GM23338 (cell line): ENCODE measurements at regions not wholly inside any gene's neighbourhood (a gene's known extent, or its start where the extent isn't known, plus 50 kb on each side); places are given as distances from the start of the nearest gene placed in this dataset.
A peak's percentile ranks its signal among the peaks of the same experiment; 100 is the strongest.

ENCODE experiments used
- EZH2 ChIP-seq: fragments of 200-600 bp; sonication (generic); IDR thresholded peaks from one replicate; pipeline ENCODE4 v1.8.0; 2017; ENCODE audit warnings: antibody characterized with exemption, mild to moderate bottlenecking, low read depth; ENCODE audit not compliant: unreplicated experiment
- NANOG ChIP-seq: IDR thresholded peaks from 2 replicates; pipeline ENCODE4 v1.6.1; 2016; ENCODE audit warnings: antibody characterized with exemption, borderline replicate concordance
- POLR2AphosphoS5 ChIP-seq: IDR thresholded peaks from 2 replicates; pipeline ENCODE4 v1.6.1; 2016; ENCODE audit warnings: antibody characterized with exemption, low read depth
- TF ChIP-seq, protein P1 (sequence below), 2 experiments: fragments of 200-600 bp in 1 of 2; sonication (generic) in 1 of 2; conservative IDR thresholded peaks; 2 replicates each; pipeline versions ENCODE4 v1.5.1 to v1.6.1; 2016 to 2017; ENCODE audit warnings: antibody characterized with exemption in 2 of 2, low read depth in 2 of 2, mild to moderate bottlenecking in 2 of 2, moderate library complexity in 1 of 2
- TF ChIP-seq, protein P2 (sequence below): IDR thresholded peaks from one replicate; pipeline ENCODE4 v1.6.1; 2018; ENCODE audit warnings: antibody characterized with exemption; ENCODE audit not compliant: unreplicated experiment
- TF ChIP-seq, protein P3 (sequence below): fragments of 250-450 bp; sonication (Bioruptor Pico); IDR thresholded peaks from 2 replicates; pipeline ENCODE4 v1.5.0; 2020; ENCODE audit warnings: mild to moderate bottlenecking, moderate library complexity

DNA sequence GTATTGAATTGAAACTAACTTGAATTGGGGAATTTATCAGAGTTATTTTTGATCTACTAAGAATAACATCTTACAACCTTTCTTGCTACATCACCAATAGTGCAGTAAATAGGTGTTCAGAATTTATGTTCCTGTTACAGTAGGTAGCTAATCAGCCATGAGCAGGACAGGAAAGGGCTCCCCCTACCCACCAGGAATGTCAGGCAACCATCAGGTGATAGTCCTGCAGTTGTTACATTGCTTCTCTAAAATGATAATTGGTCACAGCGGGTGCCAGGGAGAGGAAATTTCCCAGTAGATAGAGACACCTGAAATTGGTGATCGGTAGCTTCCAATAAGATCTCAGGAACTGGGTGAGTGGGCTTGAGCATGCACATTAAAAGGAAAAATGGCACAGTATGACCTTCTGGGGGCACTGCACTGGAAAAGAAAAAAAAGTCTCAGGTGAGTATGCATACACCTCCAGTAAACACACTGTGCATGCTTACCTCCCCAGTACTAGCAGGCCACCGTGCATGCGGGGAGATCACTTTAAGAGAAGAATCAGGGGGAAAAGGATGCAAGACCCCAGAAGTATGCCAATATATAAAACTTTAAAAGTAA lies 1092.0 kb upstream of the LRRTM1 start:
- TF ChIP-seq, protein P1, sequence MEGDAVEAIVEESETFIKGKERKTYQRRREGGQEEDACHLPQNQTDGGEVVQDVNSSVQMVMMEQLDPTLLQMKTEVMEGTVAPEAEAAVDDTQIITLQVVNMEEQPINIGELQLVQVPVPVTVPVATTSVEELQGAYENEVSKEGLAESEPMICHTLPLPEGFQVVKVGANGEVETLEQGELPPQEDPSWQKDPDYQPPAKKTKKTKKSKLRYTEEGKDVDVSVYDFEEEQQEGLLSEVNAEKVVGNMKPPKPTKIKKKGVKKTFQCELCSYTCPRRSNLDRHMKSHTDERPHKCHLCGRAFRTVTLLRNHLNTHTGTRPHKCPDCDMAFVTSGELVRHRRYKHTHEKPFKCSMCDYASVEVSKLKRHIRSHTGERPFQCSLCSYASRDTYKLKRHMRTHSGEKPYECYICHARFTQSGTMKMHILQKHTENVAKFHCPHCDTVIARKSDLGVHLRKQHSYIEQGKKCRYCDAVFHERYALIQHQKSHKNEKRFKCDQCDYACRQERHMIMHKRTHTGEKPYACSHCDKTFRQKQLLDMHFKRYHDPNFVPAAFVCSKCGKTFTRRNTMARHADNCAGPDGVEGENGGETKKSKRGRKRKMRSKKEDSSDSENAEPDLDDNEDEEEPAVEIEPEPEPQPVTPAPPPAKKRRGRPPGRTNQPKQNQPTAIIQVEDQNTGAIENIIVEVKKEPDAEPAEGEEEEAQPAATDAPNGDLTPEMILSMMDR (conservative IDR thresholded peaks at IDR 0.05; ENCODE audit: low read depth in 2 of 2) = peak; percentile 55 to 57
- no peak for TF ChIP-seq EZH2
- TF ChIP-seq, protein P2, sequence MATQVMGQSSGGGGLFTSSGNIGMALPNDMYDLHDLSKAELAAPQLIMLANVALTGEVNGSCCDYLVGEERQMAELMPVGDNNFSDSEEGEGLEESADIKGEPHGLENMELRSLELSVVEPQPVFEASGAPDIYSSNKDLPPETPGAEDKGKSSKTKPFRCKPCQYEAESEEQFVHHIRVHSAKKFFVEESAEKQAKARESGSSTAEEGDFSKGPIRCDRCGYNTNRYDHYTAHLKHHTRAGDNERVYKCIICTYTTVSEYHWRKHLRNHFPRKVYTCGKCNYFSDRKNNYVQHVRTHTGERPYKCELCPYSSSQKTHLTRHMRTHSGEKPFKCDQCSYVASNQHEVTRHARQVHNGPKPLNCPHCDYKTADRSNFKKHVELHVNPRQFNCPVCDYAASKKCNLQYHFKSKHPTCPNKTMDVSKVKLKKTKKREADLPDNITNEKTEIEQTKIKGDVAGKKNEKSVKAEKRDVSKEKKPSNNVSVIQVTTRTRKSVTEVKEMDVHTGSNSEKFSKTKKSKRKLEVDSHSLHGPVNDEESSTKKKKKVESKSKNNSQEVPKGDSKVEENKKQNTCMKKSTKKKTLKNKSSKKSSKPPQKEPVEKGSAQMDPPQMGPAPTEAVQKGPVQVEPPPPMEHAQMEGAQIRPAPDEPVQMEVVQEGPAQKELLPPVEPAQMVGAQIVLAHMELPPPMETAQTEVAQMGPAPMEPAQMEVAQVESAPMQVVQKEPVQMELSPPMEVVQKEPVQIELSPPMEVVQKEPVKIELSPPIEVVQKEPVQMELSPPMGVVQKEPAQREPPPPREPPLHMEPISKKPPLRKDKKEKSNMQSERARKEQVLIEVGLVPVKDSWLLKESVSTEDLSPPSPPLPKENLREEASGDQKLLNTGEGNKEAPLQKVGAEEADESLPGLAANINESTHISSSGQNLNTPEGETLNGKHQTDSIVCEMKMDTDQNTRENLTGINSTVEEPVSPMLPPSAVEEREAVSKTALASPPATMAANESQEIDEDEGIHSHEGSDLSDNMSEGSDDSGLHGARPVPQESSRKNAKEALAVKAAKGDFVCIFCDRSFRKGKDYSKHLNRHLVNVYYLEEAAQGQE = no peak
- no peak for TF ChIP-seq POLR2AphosphoS5
- TF ChIP-seq, protein P3, sequence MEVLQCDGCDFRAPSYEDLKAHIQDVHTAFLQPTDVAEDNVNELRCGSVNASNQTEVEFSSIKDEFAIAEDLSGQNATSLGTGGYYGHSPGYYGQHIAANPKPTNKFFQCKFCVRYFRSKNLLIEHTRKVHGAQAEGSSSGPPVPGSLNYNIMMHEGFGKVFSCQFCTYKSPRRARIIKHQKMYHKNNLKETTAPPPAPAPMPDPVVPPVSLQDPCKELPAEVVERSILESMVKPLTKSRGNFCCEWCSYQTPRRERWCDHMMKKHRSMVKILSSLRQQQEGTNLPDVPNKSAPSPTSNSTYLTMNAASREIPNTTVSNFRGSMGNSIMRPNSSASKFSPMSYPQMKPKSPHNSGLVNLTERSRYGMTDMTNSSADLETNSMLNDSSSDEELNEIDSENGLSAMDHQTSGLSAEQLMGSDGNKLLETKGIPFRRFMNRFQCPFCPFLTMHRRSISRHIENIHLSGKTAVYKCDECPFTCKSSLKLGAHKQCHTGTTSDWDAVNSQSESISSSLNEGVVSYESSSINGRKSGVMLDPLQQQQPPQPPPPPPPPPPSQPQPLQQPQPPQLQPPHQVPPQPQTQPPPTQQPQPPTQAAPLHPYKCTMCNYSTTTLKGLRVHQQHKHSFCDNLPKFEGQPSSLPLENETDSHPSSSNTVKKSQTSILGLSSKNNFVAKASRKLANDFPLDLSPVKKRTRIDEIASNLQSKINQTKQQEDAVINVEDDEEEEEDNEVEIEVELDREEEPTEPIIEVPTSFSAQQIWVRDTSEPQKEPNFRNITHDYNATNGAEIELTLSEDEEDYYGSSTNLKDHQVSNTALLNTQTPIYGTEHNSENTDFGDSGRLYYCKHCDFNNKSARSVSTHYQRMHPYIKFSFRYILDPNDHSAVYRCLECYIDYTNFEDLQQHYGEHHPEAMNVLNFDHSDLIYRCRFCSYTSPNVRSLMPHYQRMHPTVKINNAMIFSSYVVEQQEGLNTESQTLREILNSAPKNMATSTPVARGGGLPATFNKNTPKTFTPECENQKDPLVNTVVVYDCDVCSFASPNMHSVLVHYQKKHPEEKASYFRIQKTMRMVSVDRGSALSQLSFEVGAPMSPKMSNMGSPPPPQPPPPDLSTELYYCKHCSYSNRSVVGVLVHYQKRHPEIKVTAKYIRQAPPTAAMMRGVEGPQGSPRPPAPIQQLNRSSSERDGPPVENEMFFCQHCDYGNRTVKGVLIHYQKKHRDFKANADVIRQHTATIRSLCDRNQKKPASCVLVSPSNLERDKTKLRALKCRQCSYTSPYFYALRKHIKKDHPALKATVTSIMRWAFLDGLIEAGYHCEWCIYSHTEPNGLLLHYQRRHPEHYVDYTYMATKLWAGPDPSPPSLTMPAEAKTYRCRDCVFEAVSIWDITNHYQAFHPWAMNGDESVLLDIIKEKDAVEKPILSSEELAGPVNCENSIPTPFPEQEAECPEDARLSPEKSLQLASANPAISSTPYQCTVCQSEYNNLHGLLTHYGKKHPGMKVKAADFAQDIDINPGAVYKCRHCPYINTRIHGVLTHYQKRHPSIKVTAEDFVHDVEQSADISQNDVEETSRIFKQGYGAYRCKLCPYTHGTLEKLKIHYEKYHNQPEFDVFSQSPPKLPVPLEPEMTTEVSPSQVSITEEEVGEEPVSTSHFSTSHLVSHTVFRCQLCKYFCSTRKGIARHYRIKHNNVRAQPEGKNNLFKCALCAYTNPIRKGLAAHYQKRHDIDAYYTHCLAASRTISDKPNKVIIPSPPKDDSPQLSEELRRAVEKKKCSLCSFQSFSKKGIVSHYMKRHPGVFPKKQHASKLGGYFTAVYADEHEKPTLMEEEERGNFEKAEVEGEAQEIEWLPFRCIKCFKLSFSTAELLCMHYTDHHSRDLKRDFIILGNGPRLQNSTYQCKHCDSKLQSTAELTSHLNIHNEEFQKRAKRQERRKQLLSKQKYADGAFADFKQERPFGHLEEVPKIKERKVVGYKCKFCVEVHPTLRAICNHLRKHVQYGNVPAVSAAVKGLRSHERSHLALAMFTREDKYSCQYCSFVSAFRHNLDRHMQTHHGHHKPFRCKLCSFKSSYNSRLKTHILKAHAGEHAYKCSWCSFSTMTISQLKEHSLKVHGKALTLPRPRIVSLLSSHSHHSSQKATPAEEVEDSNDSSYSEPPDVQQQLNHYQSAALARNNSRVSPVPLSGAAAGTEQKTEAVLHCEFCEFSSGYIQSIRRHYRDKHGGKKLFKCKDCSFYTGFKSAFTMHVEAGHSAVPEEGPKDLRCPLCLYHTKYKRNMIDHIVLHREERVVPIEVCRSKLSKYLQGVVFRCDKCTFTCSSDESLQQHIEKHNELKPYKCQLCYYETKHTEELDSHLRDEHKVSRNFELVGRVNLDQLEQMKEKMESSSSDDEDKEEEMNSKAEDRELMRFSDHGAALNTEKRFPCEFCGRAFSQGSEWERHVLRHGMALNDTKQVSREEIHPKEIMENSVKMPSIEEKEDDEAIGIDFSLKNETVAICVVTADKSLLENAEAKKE (CRISPR knock-in tag) = 0 out of 2 replicates have a peak, but pooled peaks have one; percentile 15
- TF ChIP-seq NANOG = no peak
